Fibroblast of lung (primary cell): ENCODE measurements at regions not wholly inside any gene's neighbourhood (a gene's known extent, or its start where the extent isn't known, plus 50 kb on each side); places are given as distances from the start of the nearest gene placed in this dataset.

Experiments
- DNase-seq, 2 donors: peaks; one replicate each; pipeline versions ENCODE4 v3.0.0 to v3.0.0-alpha.2; 2010; ENCODE audit warnings: low read depth in 2 of 2
- H2AFZ ChIP-seq: 2 replicates; pipeline ENCODE4 v1.5.1; 2012; ENCODE audit warnings: low read length, control low read depth, inconsistent platforms
- H3K27ac ChIP-seq: 2 replicates; pipeline ENCODE4 v1.5.1; 2011; ENCODE audit warnings: low read length, control low read depth; ENCODE audit not compliant: insufficient read depth
- H3K27me3 ChIP-seq: 2 replicates; pipeline ENCODE4 v1.5.1; 2011; ENCODE audit warnings: mild to moderate bottlenecking, low read length; ENCODE audit not compliant: control insufficient read depth, insufficient read depth
- H3K36me3 ChIP-seq: 2 replicates; pipeline ENCODE4 v1.5.1; 2011; ENCODE audit warnings: low read length; ENCODE audit not compliant: control insufficient read depth, insufficient read depth
- H3K4me1 ChIP-seq: 2 replicates; pipeline ENCODE4 v1.5.1; 2011; ENCODE audit warnings: low read length; ENCODE audit not compliant: control insufficient read depth, insufficient read depth; ENCODE audit errors: extremely low read depth
- H3K4me2 ChIP-seq: 2 replicates; pipeline ENCODE4 v1.5.1; 2011; ENCODE audit warnings: low read length, control low read depth; ENCODE audit not compliant: insufficient read depth; ENCODE audit errors: extremely low read depth
- H3K4me3 ChIP-seq, 4 experiments: fragments of 200-600 bp in 1 of 4; sonication (generic) in 1 of 4; replicated peaks in 1 of 4; 2 replicates each; pipeline ENCODE4 v1.5.1; 2011 to 2016; ENCODE audit warnings: low read length in 4 of 4, low read depth in 3 of 4, mild to moderate bottlenecking in 3 of 4, control low read depth in 2 of 4, inconsistent platforms in 1 of 4, mixed read lengths in 1 of 4; ENCODE audit not compliant: insufficient read depth in 1 of 4; ENCODE audit errors: control extremely low read depth in 1 of 4
- H3K79me2 ChIP-seq: 2 replicates; pipeline ENCODE4 v1.5.1; 2012; ENCODE audit warnings: mild to moderate bottlenecking, low read length, inconsistent platforms; ENCODE audit not compliant: control insufficient read depth, insufficient read depth
- H3K9ac ChIP-seq: 2 replicates; pipeline ENCODE4 v1.5.1; 2011; ENCODE audit warnings: mild to moderate bottlenecking, low read length, control low read depth; ENCODE audit not compliant: insufficient read depth
- H3K9me3 ChIP-seq: 2 replicates; pipeline ENCODE4 v1.5.1; 2012; ENCODE audit warnings: low read depth, low read length; ENCODE audit not compliant: control insufficient read depth, insufficient read depth
- H4K20me1 ChIP-seq: 2 replicates; pipeline ENCODE4 v1.5.1; 2011; ENCODE audit warnings: low read length; ENCODE audit not compliant: control insufficient read depth, insufficient read depth; ENCODE audit errors: extremely low read depth
- EZH2 ChIP-seq: IDR thresholded peaks from 2 replicates; pipeline ENCODE4 v1.5.1; 2012; ENCODE audit warnings: low read length, control low read depth, mild to moderate bottlenecking; ENCODE audit errors: missing control alignments
- TF ChIP-seq, protein P1 (sequence below), 2 donors: IDR thresholded peaks in 1 of 2; conservative IDR thresholded peaks in 1 of 2; 1 replicate in 1 of 2; 2 replicates in 1 of 2; pipeline ENCODE4 v1.5.1; 2011 to 2012; ENCODE audit warnings: low read length in 2 of 2, control low read depth in 1 of 2, inconsistent platforms in 1 of 2, low read depth in 1 of 2, mild to moderate bottlenecking in 1 of 2

DNA sequence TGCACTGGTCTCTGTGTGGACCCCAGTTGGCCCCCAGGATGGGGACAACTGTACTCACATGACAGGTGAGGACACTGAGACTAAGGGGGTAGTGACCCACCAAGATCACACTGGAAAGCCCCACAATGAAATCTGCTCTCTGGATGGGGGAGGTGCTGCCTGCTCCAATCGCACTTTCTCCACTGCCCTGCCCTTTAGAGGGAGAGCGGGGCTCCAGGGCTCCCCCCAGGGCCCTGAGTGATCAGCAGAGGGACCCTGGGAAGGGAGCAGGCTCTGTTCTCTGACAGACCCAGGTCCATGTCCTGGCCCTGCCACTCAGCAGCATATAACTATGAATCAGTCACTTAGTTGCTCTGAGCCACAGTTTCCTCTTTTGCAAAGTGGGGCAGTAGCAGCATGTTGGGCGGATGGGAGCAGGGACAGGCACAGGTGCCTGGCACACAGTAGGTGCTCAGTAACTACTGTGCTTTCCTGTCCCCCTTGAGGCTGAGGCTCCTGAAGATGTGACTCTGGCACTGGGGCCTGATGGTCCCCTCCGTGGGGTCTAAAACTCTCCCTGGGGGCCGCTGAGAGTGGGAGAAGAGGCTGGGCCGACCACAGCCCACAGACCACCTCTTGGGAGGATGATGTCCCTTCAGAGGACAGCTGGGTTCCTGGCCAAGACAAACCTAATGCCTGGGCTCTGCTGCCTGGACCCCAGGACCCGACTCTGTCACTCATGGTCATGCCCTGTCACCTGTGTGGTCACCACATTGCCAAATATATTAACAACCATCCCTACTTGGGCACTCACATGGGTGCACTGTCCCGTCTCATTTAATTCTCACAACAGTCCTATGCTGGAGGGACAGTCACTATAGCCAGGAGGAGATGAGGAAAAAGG, 222.7 kb downstream of the PTPRU start:
- H3K36me3 ChIP-seq = no peaks in the 10 kb centered on the region
- H3K4me1 ChIP-seq = no peaks in the 10 kb centered on the region
- H3K9ac ChIP-seq = no peak overlapping the region
- no peaks in the 10 kb centered on the region for H3K9me3 ChIP-seq
- no peak overlapping the region for H3K4me3 ChIP-seq
- H3K4me2 ChIP-seq = no peak overlapping the region
- H3K27ac ChIP-seq = no peak overlapping the region
- no peak for DNase-seq
- TF ChIP-seq, protein P1, sequence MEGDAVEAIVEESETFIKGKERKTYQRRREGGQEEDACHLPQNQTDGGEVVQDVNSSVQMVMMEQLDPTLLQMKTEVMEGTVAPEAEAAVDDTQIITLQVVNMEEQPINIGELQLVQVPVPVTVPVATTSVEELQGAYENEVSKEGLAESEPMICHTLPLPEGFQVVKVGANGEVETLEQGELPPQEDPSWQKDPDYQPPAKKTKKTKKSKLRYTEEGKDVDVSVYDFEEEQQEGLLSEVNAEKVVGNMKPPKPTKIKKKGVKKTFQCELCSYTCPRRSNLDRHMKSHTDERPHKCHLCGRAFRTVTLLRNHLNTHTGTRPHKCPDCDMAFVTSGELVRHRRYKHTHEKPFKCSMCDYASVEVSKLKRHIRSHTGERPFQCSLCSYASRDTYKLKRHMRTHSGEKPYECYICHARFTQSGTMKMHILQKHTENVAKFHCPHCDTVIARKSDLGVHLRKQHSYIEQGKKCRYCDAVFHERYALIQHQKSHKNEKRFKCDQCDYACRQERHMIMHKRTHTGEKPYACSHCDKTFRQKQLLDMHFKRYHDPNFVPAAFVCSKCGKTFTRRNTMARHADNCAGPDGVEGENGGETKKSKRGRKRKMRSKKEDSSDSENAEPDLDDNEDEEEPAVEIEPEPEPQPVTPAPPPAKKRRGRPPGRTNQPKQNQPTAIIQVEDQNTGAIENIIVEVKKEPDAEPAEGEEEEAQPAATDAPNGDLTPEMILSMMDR (conservative IDR thresholded peaks at IDR 0.05 in 1 of 2, IDR thresholded peaks at IDR 0.05 in 1 of 2; ENCODE audit: low read depth in 1 of 2, low read length in 2 of 2) = no peak
- no peak for TF ChIP-seq EZH2
- H3K79me2 ChIP-seq = no peaks in the 10 kb centered on the region
- H3K27me3 ChIP-seq = no peaks in the 10 kb centered on the region
- no peaks in the 10 kb centered on the region for H4K20me1 ChIP-seq
- no peak overlapping the region for H2AFZ ChIP-seq

DNA sequence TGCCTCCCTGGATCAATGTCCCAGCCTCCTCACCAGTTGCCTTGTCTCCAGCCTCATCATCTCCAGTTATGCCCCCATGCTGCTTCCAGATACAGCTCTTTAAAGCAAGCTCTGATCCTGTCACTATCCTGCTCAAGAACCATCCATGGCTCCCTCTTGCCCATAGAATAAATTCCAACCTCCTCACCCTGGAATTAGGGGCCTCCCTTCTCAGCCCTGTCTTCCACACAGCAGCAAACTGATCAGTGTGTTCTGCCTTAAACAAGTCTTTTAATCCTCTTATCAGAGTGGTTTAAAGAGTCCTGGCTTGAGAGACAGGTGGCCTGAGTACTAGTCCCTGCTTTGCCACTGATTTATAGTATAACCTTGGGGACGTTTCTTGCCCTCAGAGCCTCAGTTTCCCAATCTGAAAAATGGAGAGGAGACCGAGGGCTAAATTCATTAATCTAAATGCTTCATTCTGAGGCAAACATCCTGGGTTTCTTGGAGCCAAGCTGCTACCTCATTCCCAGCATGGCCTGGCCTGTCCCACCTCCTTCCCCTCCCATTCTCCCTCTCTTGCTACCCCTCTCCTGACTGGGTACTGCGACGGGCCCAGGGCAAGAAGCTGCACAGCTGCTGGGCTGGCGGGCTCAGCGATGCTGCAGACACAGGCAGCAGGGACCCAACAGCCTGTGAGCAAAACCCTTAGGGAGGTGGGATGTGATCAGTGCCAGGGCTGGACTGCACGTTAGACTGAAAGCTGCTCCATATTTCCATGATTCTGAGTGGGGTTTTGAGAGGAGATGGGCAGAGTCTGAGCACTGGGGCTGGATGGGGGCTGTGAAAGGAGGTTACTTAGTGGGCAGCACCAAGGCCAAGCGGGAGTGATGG, 221.4 kb downstream of the PTPRU start:
- Histone ChIP-seq H3K4me3 (no peak overlapping the region), H3K36me3 (no peaks in the 10 kb centered on the region), H3K9me3 (no peaks in the 10 kb centered on the region), H3K27ac (no peak overlapping the region), H3K79me2 (no peaks in the 10 kb centered on the region), H3K9ac (no peak overlapping the region), H4K20me1 (no peaks in the 10 kb centered on the region), H3K4me2 (no peak overlapping the region), H3K4me1 (no peaks in the 10 kb centered on the region), H2AFZ (no peak overlapping the region), H3K27me3 (no peaks in the 10 kb centered on the region)
- no peak for TF ChIP-seq EZH2
- TF ChIP-seq, protein P1 (conservative IDR thresholded peaks at IDR 0.05 in 1 of 2, IDR thresholded peaks at IDR 0.05 in 1 of 2; ENCODE audit: low read depth in 1 of 2, low read length in 2 of 2) = no peak
- no peak for DNase-seq
